RWPE2 (cell line): ENCODE measurements at regions not wholly inside any gene's neighbourhood (a gene's known extent, or its start where the extent isn't known, plus 50 kb on each side); places are given as distances from the start of the nearest gene placed in this dataset.
"Not testable (repeated sequence)": the region's sequence is repeated elsewhere in the genome, so short reads cannot be mapped to it uniquely, and the experiment has no call there.

Experiments used
- ATAC-seq: fragments of 200-7000 bp; cut with Tn5 transposase; 3 replicates; pipeline ENCODE4 v1.9.1; 2021; ENCODE audit warnings: low read depth
- DNase-seq: peaks from one replicate; pipeline ENCODE4 v3.0.0-alpha.2; 2020; ENCODE audit warnings: low spot score
- H3K27ac ChIP-seq: fragments of 450-650 bp; 2 replicates; pipeline ENCODE4 v1.5.1; 2017; ENCODE audit warnings: mild to moderate bottlenecking; ENCODE audit not compliant: poor library complexity, severe bottlenecking
- H3K27me3 ChIP-seq: fragments of 250-450 bp; sonication (Bioruptor Pico); 2 replicates; pipeline ENCODE4 v1.5.1; 2021; ENCODE audit warnings: mild to moderate bottlenecking, moderate library complexity; ENCODE audit not compliant: insufficient read depth, poor library complexity, severe bottlenecking
- H3K36me3 ChIP-seq: fragments of 250-450 bp; sonication (Bioruptor Pico); 2 replicates; pipeline ENCODE4 v1.5.1; 2020; ENCODE audit warnings: low read depth, mild to moderate bottlenecking, moderate library complexity
- H3K4me1 ChIP-seq: fragments of 250-450 bp; sonication (Bioruptor Pico); 2 replicates; pipeline ENCODE4 v1.5.1; 2021; ENCODE audit warnings: mild to moderate bottlenecking, moderate library complexity; ENCODE audit not compliant: insufficient read depth, poor library complexity, severe bottlenecking
- H3K4me3 ChIP-seq: fragments of 250-450 bp; sonication (Bioruptor Pico); 2 replicates; pipeline ENCODE4 v1.5.1; 2021; ENCODE audit warnings: mild to moderate bottlenecking, moderate library complexity; ENCODE audit not compliant: severe bottlenecking
- H3K9me3 ChIP-seq: fragments of 250-450 bp; sonication (Bioruptor Pico); 2 replicates; pipeline ENCODE4 v1.5.1; 2021; ENCODE audit warnings: mild to moderate bottlenecking, moderate library complexity; ENCODE audit not compliant: severe bottlenecking
- TF ChIP-seq, protein P1 (sequence below): fragments of 450-650 bp; IDR thresholded peaks from one replicate; pipeline ENCODE4 v1.5.1; 2017; ENCODE audit warnings: mild to moderate bottlenecking, moderate library complexity; ENCODE audit not compliant: poor library complexity, severe bottlenecking

DNA sequence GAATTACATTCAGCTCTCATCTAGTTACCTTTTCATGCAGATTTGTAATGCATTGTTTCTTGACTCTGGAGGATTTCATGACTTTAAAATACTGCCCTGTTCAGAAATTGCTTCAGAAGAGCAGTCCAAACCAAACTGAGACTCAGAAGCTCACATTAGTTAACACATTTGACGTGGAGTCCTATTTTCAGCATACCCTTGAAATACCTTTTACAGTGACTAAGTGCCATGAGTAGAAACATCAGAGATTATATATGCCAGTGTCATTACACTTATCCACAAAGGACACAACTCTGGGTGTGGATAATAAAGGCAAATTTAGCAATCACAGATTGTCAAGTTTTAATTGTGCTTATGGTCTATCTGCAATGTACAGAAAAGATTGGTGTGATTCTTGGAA, 459.6 kb downstream of the FRK start:
- Histone ChIP-seq H3K9me3 (no peaks in the 10 kb centered on the region), H3K4me1 (no peaks in the 10 kb centered on the region), H3K36me3 (no peaks in the 10 kb centered on the region), H3K27me3 (peaks cover 7% of the 10 kb centered on the region), H3K27ac (no peak overlapping the region), H3K4me3 (no peak overlapping the region)
- DNase-seq (no peak), ATAC-seq (no peak)
- TF ChIP-seq, protein P1, sequence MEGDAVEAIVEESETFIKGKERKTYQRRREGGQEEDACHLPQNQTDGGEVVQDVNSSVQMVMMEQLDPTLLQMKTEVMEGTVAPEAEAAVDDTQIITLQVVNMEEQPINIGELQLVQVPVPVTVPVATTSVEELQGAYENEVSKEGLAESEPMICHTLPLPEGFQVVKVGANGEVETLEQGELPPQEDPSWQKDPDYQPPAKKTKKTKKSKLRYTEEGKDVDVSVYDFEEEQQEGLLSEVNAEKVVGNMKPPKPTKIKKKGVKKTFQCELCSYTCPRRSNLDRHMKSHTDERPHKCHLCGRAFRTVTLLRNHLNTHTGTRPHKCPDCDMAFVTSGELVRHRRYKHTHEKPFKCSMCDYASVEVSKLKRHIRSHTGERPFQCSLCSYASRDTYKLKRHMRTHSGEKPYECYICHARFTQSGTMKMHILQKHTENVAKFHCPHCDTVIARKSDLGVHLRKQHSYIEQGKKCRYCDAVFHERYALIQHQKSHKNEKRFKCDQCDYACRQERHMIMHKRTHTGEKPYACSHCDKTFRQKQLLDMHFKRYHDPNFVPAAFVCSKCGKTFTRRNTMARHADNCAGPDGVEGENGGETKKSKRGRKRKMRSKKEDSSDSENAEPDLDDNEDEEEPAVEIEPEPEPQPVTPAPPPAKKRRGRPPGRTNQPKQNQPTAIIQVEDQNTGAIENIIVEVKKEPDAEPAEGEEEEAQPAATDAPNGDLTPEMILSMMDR: no peak

DNA sequence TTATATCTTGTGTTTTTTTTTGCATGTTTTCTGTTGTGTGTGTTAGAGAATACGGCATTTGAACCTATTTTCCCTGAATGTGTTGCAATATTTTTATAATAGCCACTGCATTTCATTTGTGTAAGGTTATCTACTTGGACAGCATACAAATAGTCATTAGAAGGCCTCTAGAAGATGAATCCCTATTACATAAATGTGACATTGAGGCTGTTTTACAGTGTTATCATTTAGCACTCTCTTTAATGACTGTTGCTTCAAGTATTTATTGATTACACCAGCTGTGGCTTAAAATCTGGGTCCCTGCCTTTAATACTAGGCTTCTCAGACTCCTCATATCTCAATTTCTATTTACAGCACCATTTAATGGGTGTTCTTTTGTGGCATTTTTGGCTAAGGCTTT, 465.8 kb downstream of the FRK start:
- DNase-seq: no peak
- TF ChIP-seq, protein P1: no peak

DNA sequence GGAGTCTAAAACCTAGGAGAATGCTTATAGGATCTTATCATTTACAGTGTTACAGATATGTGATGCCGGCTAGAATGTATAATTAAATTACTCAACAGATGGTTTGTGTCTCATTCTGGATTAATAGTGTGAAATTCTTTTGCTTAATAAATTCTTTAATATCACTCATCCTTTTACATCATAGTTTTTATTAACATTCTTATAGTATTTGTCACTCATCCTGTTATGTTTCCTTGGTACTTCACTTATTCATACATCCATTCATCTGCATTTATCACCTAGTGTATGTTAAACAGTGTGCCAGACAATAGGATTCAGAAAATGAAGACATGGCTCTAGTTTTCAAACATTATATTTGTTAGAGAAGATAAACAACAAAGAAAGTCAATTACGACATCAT, 468.7 kb downstream of the FRK start:
- Histone ChIP-seq H3K4me1 (no peaks in the 10 kb centered on the region), H3K27me3 (peaks cover 2% of the 10 kb centered on the region), H3K36me3 (no peaks in the 10 kb centered on the region), H3K4me3 (no peak overlapping the region), H3K9me3 (no peaks in the 10 kb centered on the region), H3K27ac (no peak overlapping the region)
- DNase-seq (no peak), ATAC-seq (peak; percentile 64; the same call in 2 of the 3 replicates)
- TF ChIP-seq, protein P1: no peak

More for the DNA sequence above, 465.8 kb downstream of the FRK start:
- Histone ChIP-seq H3K4me3 (no peak overlapping the region), H3K36me3 (no peaks in the 10 kb centered on the region), H3K27me3 (peaks cover 6% of the 10 kb centered on the region), H3K4me1 (no peaks in the 10 kb centered on the region), H3K9me3 (no peaks in the 10 kb centered on the region), H3K27ac (no peak overlapping the region)
- ATAC-seq: no peak

DNA sequence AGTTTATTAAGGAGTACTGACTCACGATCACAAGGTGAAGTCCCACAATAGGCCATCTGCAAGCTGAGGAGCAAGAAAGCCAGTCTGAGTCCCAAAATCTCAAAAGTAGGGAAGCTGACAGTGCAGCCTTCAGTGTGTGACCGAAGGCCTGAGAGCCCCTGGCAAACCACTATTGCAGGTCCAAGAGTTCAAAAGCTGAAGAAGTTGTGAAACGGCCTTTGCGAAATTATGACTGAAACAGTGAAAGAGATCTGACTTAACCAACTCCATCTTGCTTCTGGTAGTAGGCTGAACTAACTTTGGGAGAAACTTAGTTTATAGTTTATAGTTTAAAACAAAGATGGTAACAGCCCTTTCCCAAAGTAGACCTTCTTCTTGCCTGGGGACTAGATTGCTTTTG, 471.6 kb downstream of the FRK start:
- DNase-seq, ATAC-seq, H3K4me1 ChIP-seq, H3K9me3 ChIP-seq, H3K27me3 ChIP-seq, H3K4me3 ChIP-seq, H3K27ac ChIP-seq, H3K36me3 ChIP-seq: not testable (repeated sequence)

DNA sequence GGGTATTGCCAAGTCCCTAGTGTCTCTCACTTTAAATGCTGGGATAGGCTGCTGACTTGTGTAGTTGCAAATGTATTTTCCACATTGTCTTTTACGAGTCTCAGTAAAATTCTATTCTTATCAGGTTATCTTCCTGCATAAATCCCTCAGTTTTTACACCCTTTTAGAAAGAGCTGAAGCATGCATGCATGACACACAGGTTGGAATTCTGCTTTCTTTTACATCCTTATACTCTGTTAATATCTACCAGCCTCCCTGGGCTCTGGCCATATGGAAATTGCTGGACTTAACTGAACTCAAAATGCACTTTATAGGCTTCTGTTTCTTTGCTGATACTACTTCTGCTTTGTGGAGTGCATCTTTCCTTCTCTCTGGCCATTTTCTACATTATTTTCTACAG, 477.4 kb downstream of the FRK start:
- TF ChIP-seq, protein P1: no peak
- H3K9me3 ChIP-seq: no peaks in the 10 kb centered on the region
- H3K27me3 ChIP-seq: no peaks in the 10 kb centered on the region
- H3K4me1 ChIP-seq: no peaks in the 10 kb centered on the region
- ATAC-seq (no peak), DNase-seq (no peak)
- H3K36me3 ChIP-seq: no peaks in the 10 kb centered on the region
- no peak overlapping the region for H3K27ac ChIP-seq
- H3K4me3 ChIP-seq: no peak overlapping the region
